CD14-positive monocyte (primary cell): ENCODE measurements at regions not wholly inside any gene's neighbourhood (a gene's known extent, or its start where the extent isn't known, plus 50 kb on each side); places are given as distances from the start of the nearest gene placed in this dataset.

ENCODE experiments used
- DNase-seq, 3 donors: peaks; one replicate each; pipeline ENCODE4 v3.0.0-alpha.2; 2011 to 2022
- H2AFZ ChIP-seq: 2 replicates; pipeline ENCODE4 v1.6.0; 2012; ENCODE audit warnings: mild to moderate bottlenecking, low read depth, low read length, inconsistent platforms; ENCODE audit not compliant: insufficient read depth, poor library complexity, severe bottlenecking
- H3K27ac ChIP-seq, 2 donors: 1 replicate in 1 of 2; 2 replicates in 1 of 2; pipeline ENCODE4 v1.5.1; 2012 to 2013; ENCODE audit warnings: low read length in 2 of 2, control low read depth in 1 of 2, inconsistent platforms in 1 of 2, low read depth in 1 of 2, mild to moderate bottlenecking in 1 of 2
- H3K27me3 ChIP-seq, 2 donors: one replicate each; pipeline versions ENCODE4 v1.6.0 to v1.6.1; 2011 to 2013; ENCODE audit warnings: low read length in 2 of 2; ENCODE audit not compliant: control insufficient read depth in 2 of 2, insufficient read depth in 2 of 2
- H3K36me3 ChIP-seq, 2 donors: replicated peaks in 1 of 2; 1 replicate in 1 of 2; 2 replicates in 1 of 2; pipeline versions ENCODE4 v1.5.1 to v1.6.1; 2012 to 2013; ENCODE audit warnings: low read length in 2 of 2, control low read depth in 1 of 2, inconsistent platforms in 1 of 2, mild to moderate bottlenecking in 1 of 2; ENCODE audit not compliant: insufficient read depth in 2 of 2, control insufficient read depth in 1 of 2
- H3K4me1 ChIP-seq, 2 donors: 1 replicate in 1 of 2; 2 replicates in 1 of 2; pipeline versions ENCODE4 v1.5.1 to v1.6.1; 2012 to 2013; ENCODE audit warnings: low read length in 2 of 2, control low read depth in 1 of 2, inconsistent platforms in 1 of 2, mild to moderate bottlenecking in 1 of 2, moderate library complexity in 1 of 2; ENCODE audit not compliant: insufficient read depth in 2 of 2, control insufficient read depth in 1 of 2
- H3K4me2 ChIP-seq: replicated peaks from 2 replicates; pipeline ENCODE3; 2012; ENCODE audit warnings: low read length, moderate library complexity, mild to moderate bottlenecking; ENCODE audit not compliant: poor library complexity, severe bottlenecking; ENCODE audit errors: extremely low read depth
- H3K4me3 ChIP-seq, 3 experiments: fragments of 200-600 bp in 1 of 3; sonication (generic) in 1 of 3; replicated peaks in 1 of 3; 1 replicate in 2 of 3; 2 replicates in 1 of 3; pipeline ENCODE4 v1.5.1; 2011 to 2013; ENCODE audit warnings: low read length in 3 of 3, mild to moderate bottlenecking in 3 of 3, control low read depth in 2 of 3, low read depth in 2 of 3, inconsistent platforms in 1 of 3, moderate library complexity in 1 of 3
- H3K79me2 ChIP-seq: 2 replicates; pipeline ENCODE4 v1.6.0; 2012; ENCODE audit warnings: mild to moderate bottlenecking, control low read depth, inconsistent platforms, low read length, moderate library complexity; ENCODE audit not compliant: insufficient read depth
- H3K9ac ChIP-seq: 2 replicates; pipeline ENCODE4 v1.6.0; 2017; ENCODE audit warnings: low read length, mild to moderate bottlenecking; ENCODE audit not compliant: insufficient read depth, poor library complexity, severe bottlenecking
- H3K9me3 ChIP-seq, 2 donors: replicated peaks in 1 of 2; 1 replicate in 1 of 2; 2 replicates in 1 of 2; pipeline versions ENCODE4 v1.5.1 to v1.6.1; 2012 to 2013; ENCODE audit warnings: low read length in 2 of 2, control low read depth in 1 of 2; ENCODE audit not compliant: control insufficient read depth in 1 of 2, insufficient read depth in 1 of 2
- H4K20me1 ChIP-seq: 2 replicates; pipeline ENCODE4 v1.6.0; 2012; ENCODE audit warnings: mild to moderate bottlenecking, low read length, control low read depth, moderate library complexity; ENCODE audit not compliant: insufficient read depth
- H3K27ac Mint-ChIP-seq, 7 donors: one replicate each; pipeline ENCODE4 v1.8.0; 2020; ENCODE audit warnings: mild to moderate bottlenecking in 7 of 7, mixed read lengths in 7 of 7, moderate library complexity in 6 of 7, inconsistent platforms in 2 of 7
- H3K27me3 Mint-ChIP-seq, 3 donors: one replicate each; pipeline ENCODE4 v1.8.0; 2021 to 2022; ENCODE audit warnings: low read depth in 3 of 3, mild to moderate bottlenecking in 3 of 3, mixed read lengths in 3 of 3, moderate library complexity in 3 of 3, inconsistent platforms in 1 of 3
- H3K36me3 Mint-ChIP-seq, 2 donors: one replicate each; pipeline ENCODE4 v1.8.0; 2020; ENCODE audit warnings: mixed read lengths in 2 of 2, inconsistent platforms in 1 of 2, mild to moderate bottlenecking in 1 of 2
- H3K4me1 Mint-ChIP-seq: one replicate; pipeline ENCODE4 v1.8.0; 2020; ENCODE audit warnings: mild to moderate bottlenecking, mixed read lengths
- H3K4me3 Mint-ChIP-seq, 2 donors: one replicate each; pipeline ENCODE4 v1.8.0; 2020; ENCODE audit warnings: mild to moderate bottlenecking in 2 of 2, mixed read lengths in 2 of 2, moderate library complexity in 1 of 2
- H3K9me3 Mint-ChIP-seq, 7 donors: one replicate each; pipeline ENCODE4 v1.8.0; 2020 to 2022; ENCODE audit warnings: mixed read lengths in 7 of 7, mild to moderate bottlenecking in 6 of 7, moderate library complexity in 6 of 7, inconsistent platforms in 2 of 7
- CTCF ChIP-seq: fragments of 200-600 bp; IDR thresholded peaks from one replicate; pipeline ENCODE4 v1.8.0; 2022; ENCODE audit warnings: antibody characterized with exemption, mild to moderate bottlenecking
- WGBS: methylation state at CpG from one replicate; pipeline ENCODE4 v1.1.5; 2013; ENCODE audit warnings: missing lambda C conversion rate; ENCODE audit not compliant: insufficient coverage; 5-methylcytosine and 5-hydroxymethylcytosine counted together
- intact Hi-C, 2 donors: fragments of 100-400 bp; cut with micrococcal nuclease; formaldehyde crosslinking; loops; one replicate each; pipeline versions ENCODE4 v1.15.0 to v1.15.1; 2023

- no peak overlapping the region for H3K27ac Mint-ChIP-seq
- H3K4me3 Mint-ChIP-seq = no peak overlapping the region
- no peaks in the 10 kb centered on the region for H4K20me1 ChIP-seq
Observed at GRCh38 chr7:72503644-72504043, 91.5 kb upstream of the CALN1 start.

GRCh38 chr7:72494807-72495206 lies 82.7 kb upstream of the CALN1 start:
- Histone ChIP-seq H3K4me3 (no peak overlapping the region), H3K4me2 (no peak overlapping the region), H3K79me2 (no peaks in the 10 kb centered on the region), H2AFZ (no peak overlapping the region), H3K27me3 (no peaks in the 10 kb centered on the region), H3K9me3 (peaks cover 0 to 7% of the 10 kb centered on the region in 2 donors), H3K4me1 (no peaks in the 10 kb centered on the region), H3K27ac (no peak overlapping the region), H4K20me1 (no peaks in the 10 kb centered on the region), H3K9ac (no peak overlapping the region), H3K36me3 (no peaks in the 10 kb centered on the region)
- no peak overlapping the region for H3K27ac Mint-ChIP-seq
- TF ChIP-seq CTCF = no peak
- peaks cover 0 to 3% (median 0%) of the 10 kb centered on the region in 3 donors for H3K27me3 Mint-ChIP-seq
- H3K4me3 Mint-ChIP-seq = no peak overlapping the region
- H3K36me3 Mint-ChIP-seq = peaks cover 0 to 3% of the 10 kb centered on the region in 2 donors
- intact Hi-C loops = loop anchor here (2.0 to 5.0 kb wide), 2 partner anchors 742 to 743 kb away; no protein-coding TSS in a partner anchor
- WGBS = 78% methylated on average over 2 of the region's 2 CpGs
- no peak for DNase-seq
- H3K9me3 Mint-ChIP-seq = peaks cover 8 to 31% (median 21%) of the 10 kb centered on the region in 7 donors
- no peaks in the 10 kb centered on the region for H3K4me1 Mint-ChIP-seq

More at GRCh38 chr7:72503644-72504043, 91.5 kb upstream of the CALN1 start:
- no peaks in the 10 kb centered on the region for H3K36me3 ChIP-seq
- H3K4me2 ChIP-seq = no peak overlapping the region
- no peak overlapping the region for H3K27ac ChIP-seq
- H2AFZ ChIP-seq = no peak overlapping the region
- WGBS = 78% methylated on average over 4 of the region's 8 CpGs
- intact Hi-C loops = no loop called here
- no peaks in the 10 kb centered on the region for H3K36me3 Mint-ChIP-seq
- H3K27me3 Mint-ChIP-seq = peaks cover 0 to 4% (median 0%) of the 10 kb centered on the region in 3 donors
- no peaks in the 10 kb centered on the region for H3K4me1 ChIP-seq
- no peak overlapping the region for H3K4me3 ChIP-seq
- peaks cover 0 to 11% (median 2%) of the 10 kb centered on the region in 7 donors for H3K9me3 Mint-ChIP-seq
- no peak for TF ChIP-seq CTCF
- no peaks in the 10 kb centered on the region for H3K9me3 ChIP-seq
- no peaks in the 10 kb centered on the region for H3K4me1 Mint-ChIP-seq
- H3K79me2 ChIP-seq = no peaks in the 10 kb centered on the region
- no peak for DNase-seq
- H3K27me3 ChIP-seq = no peaks in the 10 kb centered on the region
- H3K9ac ChIP-seq = no peak overlapping the region
